ENCODE measurements at regions not wholly inside any gene's neighbourhood (a gene's known extent, or its start where the extent isn't known, plus 50 kb on each side); places are given as distances from the start of the nearest gene placed in this dataset.
"Not testable (repeated sequence)": the region's sequence is repeated elsewhere in the genome, so short reads cannot be mapped to it uniquely, and the experiment has no call there.

DNA sequence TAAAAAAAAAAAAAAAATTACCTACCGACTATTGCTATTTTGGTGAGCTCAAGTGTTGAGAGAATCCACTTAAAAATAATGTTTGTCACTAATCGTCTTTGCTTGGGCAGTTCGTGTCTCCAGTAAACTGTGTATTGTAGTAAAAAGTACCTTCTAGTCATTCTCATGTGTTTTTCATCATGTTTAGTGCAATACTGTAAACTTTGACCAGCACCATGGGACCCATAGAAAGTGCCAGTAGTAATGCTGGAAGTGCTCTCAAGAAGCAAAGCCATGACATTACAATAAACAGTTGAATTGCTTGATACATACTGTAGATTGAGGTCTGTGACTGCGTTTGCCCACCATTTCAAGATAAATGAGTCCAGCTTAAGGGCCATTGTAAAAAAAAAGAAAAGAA is 395.2 kb downstream of the BCKDHB start:
- TF ChIP-seq, protein P1, sequence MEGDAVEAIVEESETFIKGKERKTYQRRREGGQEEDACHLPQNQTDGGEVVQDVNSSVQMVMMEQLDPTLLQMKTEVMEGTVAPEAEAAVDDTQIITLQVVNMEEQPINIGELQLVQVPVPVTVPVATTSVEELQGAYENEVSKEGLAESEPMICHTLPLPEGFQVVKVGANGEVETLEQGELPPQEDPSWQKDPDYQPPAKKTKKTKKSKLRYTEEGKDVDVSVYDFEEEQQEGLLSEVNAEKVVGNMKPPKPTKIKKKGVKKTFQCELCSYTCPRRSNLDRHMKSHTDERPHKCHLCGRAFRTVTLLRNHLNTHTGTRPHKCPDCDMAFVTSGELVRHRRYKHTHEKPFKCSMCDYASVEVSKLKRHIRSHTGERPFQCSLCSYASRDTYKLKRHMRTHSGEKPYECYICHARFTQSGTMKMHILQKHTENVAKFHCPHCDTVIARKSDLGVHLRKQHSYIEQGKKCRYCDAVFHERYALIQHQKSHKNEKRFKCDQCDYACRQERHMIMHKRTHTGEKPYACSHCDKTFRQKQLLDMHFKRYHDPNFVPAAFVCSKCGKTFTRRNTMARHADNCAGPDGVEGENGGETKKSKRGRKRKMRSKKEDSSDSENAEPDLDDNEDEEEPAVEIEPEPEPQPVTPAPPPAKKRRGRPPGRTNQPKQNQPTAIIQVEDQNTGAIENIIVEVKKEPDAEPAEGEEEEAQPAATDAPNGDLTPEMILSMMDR (IDR thresholded peaks at IDR 0.05; ENCODE audit: low read depth, low read length): no peak
- no peak overlapping the region for H3K4me3 ChIP-seq (replicated peaks in 1 of 2; ENCODE audit: low read depth in 2 of 2, low read length in 2 of 2)
- DNase-seq (ENCODE audit: low read depth in 2 of 2): no peak

DNA sequence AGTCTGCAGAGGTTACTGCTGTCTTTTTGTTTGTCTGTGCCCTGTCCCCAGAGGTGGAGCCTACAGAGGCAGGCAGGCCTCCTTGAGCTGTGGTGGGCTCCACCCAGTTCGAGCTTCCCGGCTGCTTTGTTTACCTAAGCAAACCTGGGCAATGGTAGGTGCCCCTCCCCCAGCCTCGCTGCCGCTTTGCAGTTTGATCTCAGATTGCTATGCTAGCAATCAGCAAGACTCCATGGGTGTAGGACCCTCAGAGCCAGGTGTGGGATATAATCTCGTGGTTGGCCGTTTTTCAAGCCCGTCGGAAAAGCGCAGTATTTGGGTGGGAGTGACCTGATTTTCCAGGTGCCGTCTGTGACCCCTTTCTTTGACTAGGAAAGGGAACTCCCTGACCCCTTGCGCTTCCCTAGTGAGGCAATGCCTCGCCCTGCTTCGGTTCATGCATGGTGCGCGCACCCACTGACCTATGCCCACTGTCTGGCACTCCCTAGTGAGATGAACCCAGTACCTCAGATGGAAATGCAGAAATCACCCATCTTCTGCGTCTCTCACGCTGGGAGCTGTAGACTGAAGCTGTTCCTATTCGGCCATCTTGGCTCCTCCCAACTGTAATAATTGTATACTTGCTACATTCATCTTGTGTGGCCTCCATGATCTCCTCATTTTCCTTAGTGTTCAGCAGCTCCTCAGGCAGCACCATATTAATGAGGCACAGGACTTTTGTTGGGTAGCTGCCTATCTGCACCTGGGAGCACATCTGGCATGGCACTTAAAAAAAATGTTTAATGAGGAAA is 391.4 kb downstream of the BCKDHB start:
- not testable (repeated sequence) for H3K4me3 ChIP-seq (replicated peaks in 1 of 2; ENCODE audit: low read depth in 2 of 2, low read length in 2 of 2); DNase-seq (ENCODE audit: low read depth in 2 of 2)

DNA sequence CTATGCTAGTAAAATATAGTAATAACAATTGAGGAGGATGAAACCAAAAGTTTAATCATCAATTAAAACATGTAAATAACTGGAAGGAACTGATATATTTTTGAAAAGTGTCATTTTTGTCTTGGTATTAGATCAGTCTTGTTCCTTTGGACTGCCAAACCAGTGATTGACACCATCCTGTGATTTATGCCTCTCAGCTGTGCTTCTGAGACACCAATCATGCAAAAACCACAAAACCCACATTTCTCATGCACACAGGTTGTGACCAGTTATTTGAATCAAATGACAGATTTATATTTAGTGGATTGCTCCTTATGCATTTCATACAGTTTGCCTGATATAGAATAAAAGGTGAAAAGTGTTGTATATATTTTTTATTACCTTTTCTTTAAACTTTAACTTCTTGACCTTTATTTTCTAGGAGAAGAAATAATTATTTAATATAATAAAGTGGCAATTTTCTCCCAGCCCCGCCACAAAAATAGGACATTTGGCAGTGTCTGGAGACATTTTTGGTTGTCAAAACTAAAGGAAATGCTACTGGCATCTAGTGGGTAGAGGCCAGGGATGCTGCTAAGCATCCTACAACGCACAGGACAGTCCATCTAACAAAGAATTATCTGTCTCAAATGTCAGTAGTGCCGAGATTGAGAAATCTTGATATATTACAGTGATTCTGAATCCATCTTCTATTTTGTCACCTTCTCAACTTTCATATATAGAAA is 383.6 kb downstream of the BCKDHB start:
- no peak for DNase-seq (ENCODE audit: low read depth in 2 of 2)
- H3K4me3 ChIP-seq (replicated peaks in 1 of 2; ENCODE audit: low read depth in 2 of 2, low read length in 2 of 2): no peak overlapping the region
- TF ChIP-seq, protein P1 (IDR thresholded peaks at IDR 0.05; ENCODE audit: low read depth, low read length): no peak

DNA sequence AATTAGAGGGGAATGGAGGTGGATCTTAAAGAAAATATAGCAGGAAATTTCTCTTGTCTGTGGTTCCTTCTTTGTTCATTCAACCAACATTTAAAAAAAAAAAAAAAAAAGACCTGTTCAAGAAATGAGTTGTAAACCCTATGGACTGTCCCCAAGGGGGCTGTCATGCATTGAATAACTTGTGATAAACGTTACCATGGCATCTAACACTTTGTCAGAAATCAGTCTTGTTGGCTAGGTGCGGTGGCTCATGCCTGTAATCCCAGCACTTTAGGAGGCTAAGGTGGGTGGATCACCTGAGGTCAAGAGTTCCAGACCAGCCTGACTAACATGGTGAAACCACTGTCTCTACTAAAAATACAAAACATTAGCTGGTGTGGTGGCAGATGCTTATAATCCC is 381.7 kb downstream of the BCKDHB start:
- no peak for DNase-seq (ENCODE audit: low read depth in 2 of 2)
- TF ChIP-seq, protein P1 (IDR thresholded peaks at IDR 0.05; ENCODE audit: low read depth, low read length): no peak
- H3K4me3 ChIP-seq (replicated peaks in 1 of 2; ENCODE audit: low read depth in 2 of 2, low read length in 2 of 2): no peak overlapping the region

DNA sequence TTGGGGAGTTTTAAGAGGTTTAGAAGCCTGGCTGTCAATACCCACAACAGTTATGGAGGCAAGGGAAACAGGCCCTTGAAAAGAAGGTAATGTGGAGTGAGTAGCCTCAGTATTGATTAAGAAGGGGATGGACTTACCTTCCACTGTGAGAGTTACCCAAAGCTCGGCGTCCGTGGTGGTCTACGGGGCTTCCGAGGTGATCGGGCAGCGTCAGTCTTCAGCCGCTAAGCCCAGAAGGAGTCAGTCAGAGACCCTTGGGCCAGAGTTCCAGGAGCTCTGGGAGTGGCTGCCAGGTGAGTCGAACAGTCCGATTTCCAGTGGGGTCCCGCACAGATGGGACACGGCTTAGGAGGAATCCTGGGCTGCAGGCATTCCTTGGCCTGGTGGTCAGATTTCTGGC is 379.0 kb downstream of the BCKDHB start:
- DNase-seq (ENCODE audit: low read depth in 2 of 2); H3K4me3 ChIP-seq (replicated peaks in 1 of 2; ENCODE audit: low read depth in 2 of 2, low read length in 2 of 2): not testable (repeated sequence)

DNA sequence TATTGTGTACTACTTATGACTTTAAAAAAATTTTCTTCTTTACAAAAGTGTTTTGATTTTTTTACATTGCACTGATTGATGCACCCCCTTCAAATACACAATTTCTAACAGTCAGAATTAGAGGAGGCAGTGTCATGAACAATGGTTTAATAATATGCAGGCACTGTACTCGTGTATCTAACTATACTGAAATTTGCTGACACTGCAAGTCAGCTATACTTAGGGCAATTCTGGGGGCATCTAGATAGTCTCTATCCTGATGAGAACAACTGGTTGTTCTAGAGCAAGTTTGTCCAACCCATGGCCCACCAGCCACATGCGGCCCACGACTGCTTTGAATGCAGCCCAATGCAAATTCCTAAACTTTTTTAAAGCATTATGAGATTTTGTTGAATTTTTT is 375.6 kb downstream of the BCKDHB start:
- no peak for DNase-seq (ENCODE audit: low read depth in 2 of 2)
- no peak overlapping the region for H3K4me3 ChIP-seq (replicated peaks in 1 of 2; ENCODE audit: low read depth in 2 of 2, low read length in 2 of 2)
- TF ChIP-seq, protein P1 (IDR thresholded peaks at IDR 0.05; ENCODE audit: low read depth, low read length): no peak

DNA sequence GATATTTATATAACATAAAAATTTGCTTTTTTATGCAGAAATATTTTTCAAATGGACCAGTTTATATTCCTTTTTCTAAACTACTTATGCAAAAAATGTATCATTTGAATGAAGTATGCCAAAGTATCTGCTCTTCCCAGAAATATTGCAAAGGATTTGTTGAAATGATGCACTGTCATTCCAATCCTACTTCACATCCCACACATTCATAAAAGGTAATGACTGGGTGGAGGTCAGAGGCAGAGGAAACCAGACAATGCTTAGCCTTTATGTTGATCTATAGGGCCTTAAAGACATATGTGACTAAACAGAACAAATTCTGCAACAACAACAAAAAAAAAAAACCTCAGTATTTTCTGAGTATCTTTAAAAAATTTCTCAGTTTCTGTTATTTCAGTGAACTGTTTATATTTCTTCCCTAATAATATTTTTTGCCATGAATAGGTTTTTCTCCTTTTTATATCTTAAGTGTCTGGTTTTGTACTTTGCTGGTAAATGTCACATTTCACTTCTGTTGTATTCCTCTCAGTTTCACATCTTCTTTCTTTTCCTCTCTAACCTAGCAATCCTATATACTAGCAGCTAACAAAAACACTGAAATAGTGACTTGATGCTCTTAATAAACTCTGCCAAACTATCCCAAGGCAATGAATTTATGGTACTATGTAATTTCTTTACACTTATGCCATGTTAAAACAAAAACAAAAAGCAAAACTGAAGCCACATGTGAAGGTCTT is 374.1 kb downstream of the BCKDHB start:
- DNase-seq (ENCODE audit: low read depth in 2 of 2): no peak
- TF ChIP-seq, protein P1 (IDR thresholded peaks at IDR 0.05; ENCODE audit: low read depth, low read length): no peak
- H3K4me3 ChIP-seq (replicated peaks in 1 of 2; ENCODE audit: low read depth in 2 of 2, low read length in 2 of 2): no peak overlapping the region

All from cardiac fibroblast (primary cell).